Neural cell (in vitro differentiated cells): ENCODE measurements at regions not wholly inside any gene's neighbourhood (a gene's known extent, or its start where the extent isn't known, plus 50 kb on each side); places are given as distances from the start of the nearest gene placed in this dataset.

Source experiments
- CTCF ChIP-seq: fragments of 450-650 bp; IDR thresholded peaks from 2 replicates; pipeline ENCODE4 v1.5.1; 2014; ENCODE audit warnings: antibody characterized with exemption, mild to moderate bottlenecking, moderate library complexity; ENCODE audit not compliant: poor library complexity, severe bottlenecking
- EP300 ChIP-seq: fragments of 450-650 bp; conservative IDR thresholded peaks from 2 replicates; pipeline ENCODE4 v1.6.1; 2014; ENCODE audit warnings: antibody characterized with exemption, mild to moderate bottlenecking, moderate library complexity; ENCODE audit not compliant: poor library complexity, severe bottlenecking
- EZH2 ChIP-seq: fragments of 200-600, 300-800 bp; shearing (Covaris generic), sonication (generic); IDR thresholded peaks from 2 replicates; pipeline ENCODE4 v1.6.1; 2014; ENCODE audit warnings: antibody characterized with exemption, low read length, borderline replicate concordance, mild to moderate bottlenecking; ENCODE audit not compliant: insufficient read depth, poor library complexity, severe bottlenecking
- POLR2AphosphoS5 ChIP-seq: IDR thresholded peaks from 2 replicates; pipeline ENCODE4 v1.6.1; 2012
- REST ChIP-seq: IDR thresholded peaks from 2 replicates; pipeline ENCODE4 v1.6.1; 2012; ENCODE audit warnings: borderline replicate concordance
- SMC3 ChIP-seq: fragments of 450-650 bp; conservative IDR thresholded peaks from 2 replicates; pipeline ENCODE4 v1.6.1; 2014; ENCODE audit warnings: antibody characterized with exemption, mild to moderate bottlenecking, moderate library complexity; ENCODE audit not compliant: poor library complexity

DNA sequence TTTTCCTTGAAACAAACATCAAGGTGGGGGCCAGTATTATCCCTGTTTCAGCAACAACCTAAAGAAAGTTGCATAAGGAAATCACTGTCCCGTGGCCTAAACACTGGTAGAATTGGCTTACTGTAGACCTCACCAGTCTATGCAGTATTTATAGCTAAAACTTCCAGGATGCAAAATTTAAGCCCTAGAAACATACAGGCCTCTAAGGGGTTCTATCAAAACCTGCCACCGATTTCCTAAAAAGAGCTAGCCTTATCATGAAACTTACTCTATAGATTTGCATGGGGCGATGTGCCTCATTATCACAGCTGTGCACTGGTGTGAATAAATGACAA lies 84.3 kb upstream of the FOXQ1 start:
- TF ChIP-seq CTCF (no peak), EZH2 (no peak), REST (no peak), SMC3 (no peak), POLR2AphosphoS5 (no peak), EP300 (no peak)
